ENCODE measurements at regions not wholly inside any gene's neighbourhood (a gene's known extent, or its start where the extent isn't known, plus 50 kb on each side); places are given as distances from the start of the nearest gene placed in this dataset.

GRCh38 chr6:55954436-55954835, 79.0 kb upstream of the BMP5 start:
- TF ChIP-seq CTCF (conservative IDR thresholded peaks at IDR 0.05) (no peak), EZH2 (IDR thresholded peaks at IDR 0.05; ENCODE audit: low read depth) (no peak)
